Stimulated activated naive CD8-positive, alpha-beta T cell treated with anti-CD3 and anti-CD28 coated beads, Interleukin-15, amount 100 ng/mL, for 72 hours (primary cell): ENCODE measurements at regions not wholly inside any gene's neighbourhood (a gene's known extent, or its start where the extent isn't known, plus 50 kb on each side); places are given as distances from the start of the nearest gene placed in this dataset.
A peak's percentile ranks its signal among the peaks of the same experiment; 100 is the strongest.

Experiments
- ATAC-seq: fragments of 150-1000 bp; cut with Tn5 transposase; 2 replicates; pipeline ENCODE4 v1.10.0; 2021; ENCODE audit warnings: mild to moderate bottlenecking, moderate library complexity
- DNase-seq, 2 donors: peaks; one replicate each; pipeline ENCODE4 v3.0.0; 2021 to 2022
- H3K27ac Mint-ChIP-seq, 2 donors: one replicate each; pipeline ENCODE4 v1.8.0; 2022; ENCODE audit warnings: mild to moderate bottlenecking in 2 of 2, mixed read lengths in 2 of 2, moderate library complexity in 2 of 2
- H3K27me3 Mint-ChIP-seq: one replicate; pipeline ENCODE4 v1.8.0; 2022; ENCODE audit warnings: mixed read lengths
- H3K4me1 Mint-ChIP-seq: one replicate; pipeline ENCODE4 v1.8.0; 2022; ENCODE audit warnings: mild to moderate bottlenecking, mixed read lengths
- H3K4me3 Mint-ChIP-seq, 2 donors: one replicate each; pipeline ENCODE4 v1.8.0; 2022; ENCODE audit warnings: mild to moderate bottlenecking in 2 of 2, mixed read lengths in 2 of 2, moderate library complexity in 1 of 2
- H3K9me3 Mint-ChIP-seq, 2 donors: one replicate each; pipeline ENCODE4 v1.8.0; 2022; ENCODE audit warnings: mixed read lengths in 2 of 2

- no peak for ATAC-seq
- Mint-ChIP-seq H3K27me3 (no peaks in the 10 kb centered on the region), H3K9me3 (peaks cover 0 to 6% of the 10 kb centered on the region in 2 donors)
Observed at GRCh38 chrX:39453889-39454621, 643.7 kb downstream of the BCOR start.

GRCh38 chrX:39456894-39457604 is 640.7 kb downstream of the BCOR start:
- Mint-ChIP-seq H3K9me3 (peaks cover 0 to 6% of the 10 kb centered on the region in 2 donors), H3K4me3 (no peak overlapping the region), H3K4me1 (peaks cover 5% of the 10 kb centered on the region), H3K27me3 (no peaks in the 10 kb centered on the region), H3K27ac (no peak overlapping the region)
- no peak for DNase-seq
- ATAC-seq, result no peak

More at GRCh38 chrX:39453889-39454621, 643.7 kb downstream of the BCOR start:
- DNase-seq, result no peak
- H3K4me3 Mint-ChIP-seq, result no peak overlapping the region
- H3K4me1 Mint-ChIP-seq, result peaks cover 23% of the 10 kb centered on the region
- peak overlapping the region in 1 of 2 donors; percentile 59 for H3K27ac Mint-ChIP-seq

- Mint-ChIP-seq H3K27me3 (no peaks in the 10 kb centered on the region), H3K4me1 (peaks cover 22% of the 10 kb centered on the region), H3K4me3 (no peak overlapping the region), H3K27ac (no peak overlapping the region), H3K9me3 (peaks cover 0 to 6% of the 10 kb centered on the region in 2 donors)
- no peak for DNase-seq
- ATAC-seq, result no peak
Observed at GRCh38 chrX:39458779-39459178, 639.0 kb downstream of the BCOR start.

GRCh38 chrX:39459204-39459603 is 638.6 kb downstream of the BCOR start:
- Mint-ChIP-seq H3K9me3 (peaks cover 0 to 6% of the 10 kb centered on the region in 2 donors), H3K4me3 (no peak overlapping the region), H3K27me3 (no peaks in the 10 kb centered on the region), H3K27ac (no peak overlapping the region), H3K4me1 (peaks cover 26% of the 10 kb centered on the region)
- no peak for DNase-seq
- ATAC-seq, result no peak

GRCh38 chrX:39459952-39460351 is 637.8 kb downstream of the BCOR start:
- no peaks in the 10 kb centered on the region for H3K27me3 Mint-ChIP-seq
- no peak for ATAC-seq

GRCh38 chrX:39460499-39460898 is 637.3 kb downstream of the BCOR start:
- Mint-ChIP-seq H3K4me3 (no peak overlapping the region), H3K4me1 (peaks cover 35% of the 10 kb centered on the region), H3K27me3 (no peaks in the 10 kb centered on the region), H3K27ac (no peak overlapping the region), H3K9me3 (peaks cover 0 to 6% of the 10 kb centered on the region in 2 donors)
- DNase-seq (no peak), ATAC-seq (no peak)

More at GRCh38 chrX:39459952-39460351, 637.8 kb downstream of the BCOR start:
- Mint-ChIP-seq H3K4me3 (no peak overlapping the region), H3K27ac (no peak overlapping the region), H3K4me1 (peaks cover 34% of the 10 kb centered on the region), H3K9me3 (peaks cover 0 to 6% of the 10 kb centered on the region in 2 donors)
- DNase-seq, result no peak

- DNase-seq, result no peak
- Mint-ChIP-seq H3K27me3 (no peaks in the 10 kb centered on the region), H3K27ac (peak overlapping the region; percentile 5 to 49), H3K4me3 (no peak overlapping the region), H3K9me3 (no peaks in the 10 kb centered on the region), H3K4me1 (peaks cover 35% of the 10 kb centered on the region)
- no peak for ATAC-seq
Observed at GRCh38 chrX:39462835-39463234, 634.9 kb downstream of the BCOR start.

- Mint-ChIP-seq H3K4me3 (no peak overlapping the region), H3K9me3 (no peaks in the 10 kb centered on the region), H3K27me3 (no peaks in the 10 kb centered on the region), H3K4me1 (peaks cover 32% of the 10 kb centered on the region), H3K27ac (no peak overlapping the region)
- ATAC-seq (no peak), DNase-seq (no peak)
Observed at GRCh38 chrX:39464253-39464652, 633.5 kb downstream of the BCOR start.

GRCh38 chrX:39465467-39465866 is 632.3 kb downstream of the BCOR start:
- H3K4me3 Mint-ChIP-seq, result no peak overlapping the region
- H3K27me3 Mint-ChIP-seq, result no peaks in the 10 kb centered on the region
- peak overlapping the region in 1 of 2 donors; percentile 74 for H3K27ac Mint-ChIP-seq
- DNase-seq, result no peak
- no peaks in the 10 kb centered on the region for H3K9me3 Mint-ChIP-seq
- peaks cover 32% of the 10 kb centered on the region for H3K4me1 Mint-ChIP-seq
- no peak for ATAC-seq

GRCh38 chrX:39465906-39466305 is 631.9 kb downstream of the BCOR start:
- Mint-ChIP-seq H3K27me3 (no peaks in the 10 kb centered on the region), H3K4me3 (no peak overlapping the region), H3K4me1 (peaks cover 32% of the 10 kb centered on the region), H3K9me3 (no peaks in the 10 kb centered on the region), H3K27ac (peak overlapping the region in 1 of 2 donors; percentile 79)
- no peak for DNase-seq
- ATAC-seq, result no peak

- DNase-seq (no peak), ATAC-seq (no peak)
- no peak overlapping the region for H3K27ac Mint-ChIP-seq
- H3K4me1 Mint-ChIP-seq, result peaks cover 10% of the 10 kb centered on the region
- H3K4me3 Mint-ChIP-seq, result no peak overlapping the region
- H3K9me3 Mint-ChIP-seq, result no peaks in the 10 kb centered on the region
- no peaks in the 10 kb centered on the region for H3K27me3 Mint-ChIP-seq
Observed at GRCh38 chrX:39469126-39469525, 628.6 kb downstream of the BCOR start.

GRCh38 chrX:39470588-39471407 is 627.0 kb downstream of the BCOR start:
- DNase-seq (no peak), ATAC-seq (no peak)
- H3K9me3 Mint-ChIP-seq, result no peaks in the 10 kb centered on the region
- H3K27ac Mint-ChIP-seq, result peak overlapping the region; percentile 36 to 79
- no peak overlapping the region for H3K4me3 Mint-ChIP-seq
- peaks cover 13% of the 10 kb centered on the region for H3K4me1 Mint-ChIP-seq
- no peaks in the 10 kb centered on the region for H3K27me3 Mint-ChIP-seq

- no peaks in the 10 kb centered on the region for H3K9me3 Mint-ChIP-seq
- DNase-seq (no peak), ATAC-seq (no peak)
- H3K27me3 Mint-ChIP-seq, result no peaks in the 10 kb centered on the region
- peaks cover 23% of the 10 kb centered on the region for H3K4me1 Mint-ChIP-seq
- no peak overlapping the region for H3K27ac Mint-ChIP-seq
- no peak overlapping the region for H3K4me3 Mint-ChIP-seq
Observed at GRCh38 chrX:39472161-39472560, 625.6 kb downstream of the BCOR start.

GRCh38 chrX:39473812-39474211 is 623.9 kb downstream of the BCOR start:
- no peaks in the 10 kb centered on the region for H3K9me3 Mint-ChIP-seq
- peaks cover 37% of the 10 kb centered on the region for H3K4me1 Mint-ChIP-seq

GRCh38 chrX:39475372-39475771 is 622.4 kb downstream of the BCOR start:
- DNase-seq, result no peak
- ATAC-seq, result no peak
- Mint-ChIP-seq H3K4me1 (peaks cover 44% of the 10 kb centered on the region), H3K27ac (no peak overlapping the region), H3K27me3 (no peaks in the 10 kb centered on the region), H3K9me3 (no peaks in the 10 kb centered on the region), H3K4me3 (no peak overlapping the region)

More at GRCh38 chrX:39473812-39474211, 623.9 kb downstream of the BCOR start:
- DNase-seq (no peak), ATAC-seq (no peak)
- no peak overlapping the region for H3K27ac Mint-ChIP-seq
- no peaks in the 10 kb centered on the region for H3K27me3 Mint-ChIP-seq
- no peak overlapping the region for H3K4me3 Mint-ChIP-seq
